ENCODE measurements at regions not wholly inside any gene's neighbourhood (a gene's known extent, or its start where the extent isn't known, plus 50 kb on each side); places are given as distances from the start of the nearest gene placed in this dataset. TPM values are rescaled to one million over a fixed set of nuclear protein-coding genes. Genes with fewer than 3 reads are reported as not detected.

Small RNAs in the stretch of these regions (small RNA-seq; reads per million reads assigned to genes)
- gene RNA5SP199 (ENCODE audit: insufficient read depth, insufficient read length, low read depth, low replicate concordance) = not detected

Measured in endothelial cell of umbilical vein (primary cell).